ENCODE measurements at regions not wholly inside any gene's neighbourhood (a gene's known extent, or its start where the extent isn't known, plus 50 kb on each side); places are given as distances from the start of the nearest gene placed in this dataset.

DNA sequence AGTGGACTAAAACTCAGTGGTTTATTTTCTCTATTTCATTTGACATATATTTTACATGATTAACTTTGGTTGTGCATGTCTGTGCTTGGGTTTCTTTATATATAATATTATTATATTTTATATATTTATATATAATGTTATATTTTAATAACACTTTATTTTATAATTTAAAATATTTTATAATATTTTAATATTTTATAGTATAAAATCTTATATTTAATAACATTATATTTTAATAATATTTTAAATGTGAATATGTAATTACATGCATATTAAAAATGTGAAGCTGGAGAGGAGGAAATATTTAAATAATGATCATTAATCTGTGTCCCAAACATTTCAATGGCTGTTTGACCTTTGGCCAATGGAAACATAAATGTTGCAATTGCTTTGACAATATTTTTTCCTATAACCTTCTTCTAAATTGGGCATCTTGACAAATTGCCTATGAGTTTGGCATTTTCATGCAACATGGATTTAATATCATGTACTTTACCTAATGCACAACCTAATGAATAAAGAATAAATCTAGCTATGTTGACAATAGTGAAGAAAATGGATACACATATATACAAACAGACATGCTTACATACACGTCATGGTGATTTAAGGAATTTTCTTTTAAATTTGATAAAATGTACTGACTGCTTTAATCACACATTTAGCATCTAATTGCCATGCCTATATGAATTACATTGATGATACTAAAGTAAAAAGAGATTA, 607.1 kb downstream of the SLITRK6 start:
- Histone ChIP-seq H3K4me1 (replicated peaks in 1 of 2) (no peaks in the 10 kb centered on the region), H3K27ac (no peak overlapping the region), H3K27me3 (no peaks in the 10 kb centered on the region), H3K4me3 (no peak overlapping the region), H3K36me3 (replicated peaks in 1 of 2) (no peaks in the 10 kb centered on the region), H3K9me3 (replicated peaks in 1 of 3) (no peaks in the 10 kb centered on the region)
- TF ChIP-seq CTCF (IDR thresholded peaks at IDR 0.05) (no peak), POLR2A (IDR thresholded peaks at IDR 0.05) (no peak)
- WGBS, 4 donors: 86 to 97% (median 91%) methylated on average over 1 of the region's 1 CpG
- DNase-seq: no peak
- intact Hi-C loops (cut with DNase I): no loop called here

- Histone ChIP-seq H3K9me3 (replicated peaks in 1 of 3) (no peaks in the 10 kb centered on the region), H3K4me1 (replicated peaks in 1 of 2) (no peaks in the 10 kb centered on the region), H3K36me3 (replicated peaks in 1 of 2) (no peaks in the 10 kb centered on the region), H3K27me3 (no peaks in the 10 kb centered on the region), H3K27ac (no peak overlapping the region), H3K4me3 (no peak overlapping the region)
- no peak for DNase-seq
- intact Hi-C loops (cut with DNase I): no loop called here
- TF ChIP-seq POLR2A (IDR thresholded peaks at IDR 0.05) (no peak), CTCF (IDR thresholded peaks at IDR 0.05) (no peak)
- WGBS, 4 donors: 78 to 84% (median 81%) methylated on average over 2 of the region's 2 CpGs
These were observed 612.7 kb downstream of the SLITRK6 start for GRCh38 chr13:85186356-85187045.

DNA sequence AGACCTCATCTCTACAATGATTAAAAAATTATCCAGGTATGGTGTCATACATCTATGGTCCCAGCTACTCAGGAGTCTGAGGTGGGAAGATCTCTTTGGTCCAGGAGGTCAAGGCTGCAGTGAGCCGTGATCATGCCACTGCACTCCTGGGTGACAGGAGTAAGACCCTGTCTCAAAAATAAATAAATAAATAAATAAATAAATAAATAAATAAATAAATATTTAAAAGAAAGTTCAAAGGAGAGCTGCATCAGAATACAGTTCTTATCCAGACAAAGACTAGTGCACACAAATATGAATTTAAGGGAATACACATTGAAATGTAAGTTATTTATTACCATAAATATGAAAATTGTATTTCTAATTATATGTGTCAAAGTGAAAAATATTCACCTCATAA, 624.9 kb downstream of the SLITRK6 start:
- intact Hi-C loops (cut with DNase I): no loop called here
- Histone ChIP-seq H3K27me3 (no peaks in the 10 kb centered on the region), H3K9me3 (replicated peaks in 1 of 3) (no peaks in the 10 kb centered on the region), H3K4me3 (no peak overlapping the region), H3K27ac (no peak overlapping the region), H3K36me3 (replicated peaks in 1 of 2) (no peaks in the 10 kb centered on the region), H3K4me1 (replicated peaks in 1 of 2) (no peaks in the 10 kb centered on the region)
- TF ChIP-seq CTCF (IDR thresholded peaks at IDR 0.05) (no peak), POLR2A (IDR thresholded peaks at IDR 0.05) (no peak)
- no peak for DNase-seq
- WGBS, 4 donors: 68 to 97% (median 85%) methylated on average over 1 of the region's 1 CpG

- H3K4me3 ChIP-seq: no peak overlapping the region
- DNase-seq: no peak
- no peaks in the 10 kb centered on the region for H3K9me3 ChIP-seq (replicated peaks in 1 of 3)
- no peaks in the 10 kb centered on the region for H3K4me1 ChIP-seq (replicated peaks in 1 of 2)
- H3K27ac ChIP-seq: no peak overlapping the region
- 40 to 63% (median 46%) methylated on average over 1 of the region's 1 CpG for WGBS, 4 donors
- no peak for TF ChIP-seq CTCF (IDR thresholded peaks at IDR 0.05)
- no peak for TF ChIP-seq POLR2A (IDR thresholded peaks at IDR 0.05)
- H3K27me3 ChIP-seq: no peaks in the 10 kb centered on the region
- intact Hi-C loops (cut with DNase I): no loop called here
- H3K36me3 ChIP-seq (replicated peaks in 1 of 2): no peaks in the 10 kb centered on the region
These were observed 628.8 kb downstream of the SLITRK6 start for GRCh38 chr13:85170372-85170771.

All from adrenal gland (tissue), 9 donors.